ENCODE measurements at regions not wholly inside any gene's neighbourhood (a gene's known extent, or its start where the extent isn't known, plus 50 kb on each side); places are given as distances from the start of the nearest gene placed in this dataset.
A peak's percentile ranks its signal among the peaks of the same experiment; 100 is the strongest.

- Histone ChIP-seq H3K4me1 (replicated peaks) (peaks cover 22% of the 10 kb centered on the region), H3K27ac (no peak overlapping the region), H3K9me3 (replicated peaks) (no peaks in the 10 kb centered on the region), H3K36me3 (no peaks in the 10 kb centered on the region), H3K4me3 (no peak overlapping the region), H3K27me3 (replicated peaks) (no peaks in the 10 kb centered on the region)
- DNase-seq (ENCODE audit: low read depth in 1 of 2, low spot score in 2 of 2), result no peak
These were observed 93.7 kb upstream of the DAP start for GRCh38 chr5:10854506-10855277.

- Histone ChIP-seq H3K9me3 (replicated peaks) (no peaks in the 10 kb centered on the region), H3K4me3 (no peak overlapping the region), H3K4me1 (replicated peaks) (peaks cover 22% of the 10 kb centered on the region), H3K27ac (no peak overlapping the region), H3K36me3 (no peaks in the 10 kb centered on the region), H3K27me3 (replicated peaks) (no peaks in the 10 kb centered on the region)
- DNase-seq (ENCODE audit: low read depth in 1 of 2, low spot score in 2 of 2), result no peak
These were observed 92.1 kb upstream of the DAP start for GRCh38 chr5:10853154-10853553.

- no peak for DNase-seq (ENCODE audit: low read depth in 1 of 2, low spot score in 2 of 2)
- no peak overlapping the region for H3K4me3 ChIP-seq
- H3K9me3 ChIP-seq (replicated peaks), result no peaks in the 10 kb centered on the region
- H3K27me3 ChIP-seq (replicated peaks), result no peaks in the 10 kb centered on the region
- no peaks in the 10 kb centered on the region for H3K4me1 ChIP-seq (replicated peaks)
- H3K36me3 ChIP-seq, result no peaks in the 10 kb centered on the region
- H3K27ac ChIP-seq, result no peak overlapping the region
These were observed 88.2 kb upstream of the DAP start for GRCh38 chr5:10849278-10849677.

- Histone ChIP-seq H3K27me3 (replicated peaks) (no peaks in the 10 kb centered on the region), H3K27ac (no peak overlapping the region), H3K4me1 (replicated peaks) (no peaks in the 10 kb centered on the region), H3K36me3 (no peaks in the 10 kb centered on the region), H3K4me3 (no peak overlapping the region), H3K9me3 (replicated peaks) (no peaks in the 10 kb centered on the region)
- no peak for DNase-seq (ENCODE audit: low read depth in 1 of 2, low spot score in 2 of 2)
These were observed 83.0 kb upstream of the DAP start for GRCh38 chr5:10844016-10844415.

- H3K27me3 ChIP-seq (replicated peaks), result no peaks in the 10 kb centered on the region
These were observed 81.8 kb upstream of the DAP start for GRCh38 chr5:10842823-10843222.

GRCh38 chr5:10839916-10840599, 79.0 kb upstream of the DAP start:
- Histone ChIP-seq H3K27ac (no peak overlapping the region), H3K27me3 (replicated peaks) (no peaks in the 10 kb centered on the region), H3K9me3 (replicated peaks) (no peaks in the 10 kb centered on the region), H3K36me3 (no peaks in the 10 kb centered on the region), H3K4me3 (no peak overlapping the region), H3K4me1 (replicated peaks) (no peaks in the 10 kb centered on the region)
- no peak for DNase-seq (ENCODE audit: low read depth in 1 of 2, low spot score in 2 of 2)

More at GRCh38 chr5:10842823-10843222, 81.8 kb upstream of the DAP start:
- no peaks in the 10 kb centered on the region for H3K36me3 ChIP-seq
- H3K4me3 ChIP-seq, result no peak overlapping the region
- H3K27ac ChIP-seq, result no peak overlapping the region
- no peaks in the 10 kb centered on the region for H3K4me1 ChIP-seq (replicated peaks)
- DNase-seq (ENCODE audit: low read depth in 1 of 2, low spot score in 2 of 2), result no peak
- H3K9me3 ChIP-seq (replicated peaks), result no peaks in the 10 kb centered on the region

GRCh38 chr5:10839118-10839517, 78.1 kb upstream of the DAP start:
- Histone ChIP-seq H3K27me3 (replicated peaks) (no peaks in the 10 kb centered on the region), H3K36me3 (no peaks in the 10 kb centered on the region), H3K4me1 (replicated peaks) (no peaks in the 10 kb centered on the region), H3K4me3 (no peak overlapping the region), H3K27ac (no peak overlapping the region), H3K9me3 (replicated peaks) (no peaks in the 10 kb centered on the region)
- no peak for DNase-seq (ENCODE audit: low read depth in 1 of 2, low spot score in 2 of 2)

- H3K4me3 ChIP-seq, result no peak overlapping the region
- H3K36me3 ChIP-seq, result no peaks in the 10 kb centered on the region
- no peaks in the 10 kb centered on the region for H3K9me3 ChIP-seq (replicated peaks)
- no peaks in the 10 kb centered on the region for H3K27me3 ChIP-seq (replicated peaks)
- no peak overlapping the region for H3K27ac ChIP-seq
- peaks cover 10% of the 10 kb centered on the region for H3K4me1 ChIP-seq (replicated peaks)
- no peak for DNase-seq (ENCODE audit: low read depth in 1 of 2, low spot score in 2 of 2)
These were observed 77.0 kb upstream of the DAP start for GRCh38 chr5:10838038-10838437.

GRCh38 chr5:10836986-10837385, 76.0 kb upstream of the DAP start:
- Histone ChIP-seq H3K36me3 (no peaks in the 10 kb centered on the region), H3K27me3 (replicated peaks) (no peaks in the 10 kb centered on the region), H3K27ac (no peak overlapping the region), H3K9me3 (replicated peaks) (no peaks in the 10 kb centered on the region), H3K4me1 (replicated peaks) (peaks cover 19% of the 10 kb centered on the region), H3K4me3 (no peak overlapping the region)
- DNase-seq (ENCODE audit: low read depth in 1 of 2, low spot score in 2 of 2), result no peak

GRCh38 chr5:10834695-10835094, 73.7 kb upstream of the DAP start:
- H3K4me1 ChIP-seq (replicated peaks), result peaks cover 30% of the 10 kb centered on the region
- no peaks in the 10 kb centered on the region for H3K9me3 ChIP-seq (replicated peaks)
- DNase-seq (ENCODE audit: low read depth in 1 of 2, low spot score in 2 of 2), result no peak
- H3K27me3 ChIP-seq (replicated peaks), result no peaks in the 10 kb centered on the region
- no peak overlapping the region for H3K27ac ChIP-seq
- no peak overlapping the region for H3K4me3 ChIP-seq
- H3K36me3 ChIP-seq, result no peaks in the 10 kb centered on the region

- peak in 1 of 2 experiments; percentile 45 for DNase-seq (ENCODE audit: low read depth in 1 of 2, low spot score in 2 of 2)
- Histone ChIP-seq H3K9me3 (replicated peaks) (no peaks in the 10 kb centered on the region), H3K4me1 (replicated peaks) (peaks cover 47% of the 10 kb centered on the region), H3K4me3 (no peak overlapping the region), H3K36me3 (no peaks in the 10 kb centered on the region), H3K27ac (0 out of 2 replicates have a peak overlapping the region, but pooled peaks have one; percentile 1), H3K27me3 (replicated peaks) (no peaks in the 10 kb centered on the region)
These were observed 72.0 kb upstream of the DAP start for GRCh38 chr5:10832987-10833386.

GRCh38 chr5:10832421-10832820, 71.4 kb upstream of the DAP start:
- Histone ChIP-seq H3K4me1 (replicated peaks) (peaks cover 53% of the 10 kb centered on the region), H3K4me3 (no peak overlapping the region), H3K36me3 (no peaks in the 10 kb centered on the region), H3K27me3 (replicated peaks) (no peaks in the 10 kb centered on the region), H3K27ac (peak overlapping the region; percentile 96), H3K9me3 (replicated peaks) (no peaks in the 10 kb centered on the region)
- DNase-seq (ENCODE audit: low read depth in 1 of 2, low spot score in 2 of 2), result no peak

GRCh38 chr5:10831419-10831818, 70.4 kb upstream of the DAP start:
- peak overlapping the region; percentile 96 for H3K27ac ChIP-seq
- H3K27me3 ChIP-seq (replicated peaks), result no peaks in the 10 kb centered on the region
- no peak overlapping the region for H3K4me3 ChIP-seq
- no peaks in the 10 kb centered on the region for H3K36me3 ChIP-seq
- no peaks in the 10 kb centered on the region for H3K9me3 ChIP-seq (replicated peaks)
- peaks cover 53% of the 10 kb centered on the region for H3K4me1 ChIP-seq (replicated peaks)
- DNase-seq (ENCODE audit: low read depth in 1 of 2, low spot score in 2 of 2), result peak; percentile 96 to 99

- Histone ChIP-seq H3K4me3 (no peak overlapping the region), H3K36me3 (no peaks in the 10 kb centered on the region), H3K27ac (peak overlapping the region; percentile 34), H3K27me3 (replicated peaks) (no peaks in the 10 kb centered on the region), H3K4me1 (replicated peaks) (peaks cover 49% of the 10 kb centered on the region), H3K9me3 (replicated peaks) (no peaks in the 10 kb centered on the region)
- DNase-seq (ENCODE audit: low read depth in 1 of 2, low spot score in 2 of 2), result peak in 1 of 2 experiments; percentile 50
These were observed 67.2 kb upstream of the DAP start for GRCh38 chr5:10828241-10828640.
